DMS53 (cell line): ENCODE measurements at regions not wholly inside any gene's neighbourhood (a gene's known extent, or its start where the extent isn't known, plus 50 kb on each side); places are given as distances from the start of the nearest gene placed in this dataset.
"Not testable (repeated sequence)": the region's sequence is repeated elsewhere in the genome, so short reads cannot be mapped to it uniquely, and the experiment has no call there.

Experiments used
- DNase-seq: peaks from one replicate; lab custom pipeline; 2025; lab: John Stamatoyannopoulos, UW

GRCh38 chr14:49114161-49114893, 471.9 kb downstream of the RPS29 start:
- no peak for DNase-seq

DNA sequence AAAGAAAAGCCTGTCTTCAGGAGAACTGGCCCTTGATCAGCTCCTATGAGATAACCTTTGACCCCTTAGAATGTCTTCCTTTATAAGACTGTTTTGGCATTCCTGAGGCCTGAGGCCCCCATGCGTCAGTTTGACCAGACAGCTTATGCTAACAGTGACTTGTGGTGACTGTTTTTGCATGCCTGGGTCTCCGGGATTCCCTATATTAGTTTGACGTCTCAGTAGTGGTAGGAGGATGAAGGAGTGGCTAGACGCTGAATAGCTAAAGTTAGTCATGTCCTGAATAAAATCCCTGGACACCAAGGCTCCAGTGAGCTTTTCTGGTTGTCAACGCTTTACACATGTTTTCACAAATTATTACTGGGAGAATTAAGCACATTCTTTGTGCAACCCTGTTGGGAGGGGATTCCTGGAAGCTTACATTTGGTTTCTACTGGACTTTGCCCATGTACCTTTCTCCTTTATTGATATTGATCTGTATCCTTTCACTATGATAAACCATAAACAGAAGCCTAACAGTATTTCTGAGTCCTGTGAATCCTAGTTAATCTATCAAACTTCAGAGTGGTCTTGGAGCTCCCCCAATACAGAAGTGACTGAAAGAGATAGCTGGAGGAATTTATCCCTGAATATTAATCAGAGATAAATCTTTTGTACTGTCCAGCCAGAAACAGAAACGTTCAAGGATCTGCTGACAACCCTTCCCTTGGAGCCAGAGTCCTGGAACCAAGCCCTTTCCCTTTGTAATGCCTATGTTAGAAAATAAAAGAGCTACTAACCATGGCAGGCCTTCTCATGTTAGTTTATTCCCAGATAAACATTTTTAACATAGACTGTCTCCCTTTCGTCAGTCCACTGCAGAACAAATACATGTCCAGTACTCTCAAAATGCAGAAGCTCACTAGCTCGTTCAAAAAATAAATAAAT, 479.2 kb downstream of the RPS29 start:
- DNase-seq = no peak

GRCh38 chr14:49105956-49106355, 480.2 kb downstream of the RPS29 start:
- no peak for DNase-seq

DNA sequence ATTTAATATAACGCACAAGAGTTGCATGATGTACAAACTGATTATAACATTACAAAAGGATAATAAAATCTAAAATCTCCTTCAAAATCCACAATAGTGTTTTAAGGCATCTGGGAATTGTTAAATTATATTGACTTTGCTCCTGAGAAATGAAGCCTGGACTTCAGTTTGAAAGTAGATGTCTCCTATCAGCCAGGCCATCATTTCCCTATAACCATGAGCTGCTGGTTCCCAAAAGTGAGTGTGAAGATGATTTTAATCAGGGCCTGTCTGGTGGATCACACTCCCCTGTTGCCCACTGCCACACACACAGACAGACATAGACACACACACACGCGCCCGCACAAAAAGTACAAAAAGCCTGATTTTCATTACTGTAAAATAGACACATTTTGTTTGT, 480.7 kb downstream of the RPS29 start:
- no peak for DNase-seq

GRCh38 chr14:49092345-49092744, 493.8 kb downstream of the RPS29 start:
- DNase-seq = peak; percentile 2

- no peak for DNase-seq
These were observed 497.1 kb downstream of the RPS29 start for GRCh38 chr14:49089107-49089506.

DNA sequence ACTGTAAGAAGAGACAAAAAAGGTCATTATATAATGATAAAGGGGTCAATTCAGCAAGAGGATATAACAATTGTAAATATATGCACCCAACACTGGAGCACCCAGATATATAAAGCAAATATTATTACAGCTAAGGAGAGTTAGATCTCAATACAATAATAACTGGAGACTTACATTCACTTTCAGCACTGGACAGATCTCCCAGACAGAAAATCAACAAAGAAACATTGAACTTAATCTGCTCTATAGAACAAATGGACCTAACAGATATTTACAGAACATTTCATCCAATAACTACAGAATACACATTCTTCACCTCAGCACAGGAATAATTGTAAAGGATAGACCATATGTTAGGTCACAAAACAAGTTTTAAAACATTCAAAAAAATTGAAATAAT, 512.9 kb downstream of the RPS29 start:
- not testable (repeated sequence) for DNase-seq

DNA sequence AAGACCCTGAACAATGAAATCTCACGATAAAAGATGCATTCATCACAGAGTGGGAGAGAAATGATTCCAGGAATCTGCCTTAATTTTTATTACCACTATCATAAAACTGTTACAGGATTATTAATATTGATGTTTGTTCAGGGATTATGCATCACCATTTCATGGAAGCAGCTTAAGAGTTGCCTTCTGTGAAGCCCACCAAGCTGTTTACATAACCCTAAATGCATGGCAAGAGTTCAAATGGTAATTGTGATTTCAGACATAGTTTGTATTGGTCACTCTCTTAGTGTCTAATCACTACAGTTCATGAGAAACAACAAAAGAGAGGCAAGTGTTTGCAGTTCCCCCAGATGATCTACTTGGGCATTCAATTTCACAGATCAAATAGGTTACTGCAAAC, 527.7 kb downstream of the RPS29 start:
- peak; percentile 29 for DNase-seq

GRCh38 chr14:49057838-49058510, 528.2 kb downstream of the RPS29 start:
- DNase-seq = no peak

DNA sequence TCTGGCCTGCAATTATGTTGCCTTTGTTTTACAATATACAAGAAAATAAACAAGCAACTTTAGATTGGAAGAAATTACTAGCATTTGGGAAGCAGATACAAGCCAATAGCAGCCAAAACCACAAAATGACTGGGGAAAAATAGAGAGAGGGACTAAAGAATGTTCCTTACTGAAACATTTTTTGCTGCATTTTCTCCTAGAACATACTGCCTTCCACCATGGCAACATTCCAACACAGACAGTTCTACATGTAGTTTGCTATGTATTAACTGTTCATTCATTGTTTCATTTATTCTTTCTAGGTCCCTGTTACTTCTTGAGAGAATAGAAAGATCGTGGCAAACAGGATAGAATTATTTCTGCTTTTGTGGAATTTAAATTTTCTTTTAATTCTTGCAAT, 530.2 kb downstream of the RPS29 start:
- no peak for DNase-seq

- DNase-seq = peak; percentile 12
These were observed 533.7 kb downstream of the RPS29 start for GRCh38 chr14:49052521-49052920.

DNA sequence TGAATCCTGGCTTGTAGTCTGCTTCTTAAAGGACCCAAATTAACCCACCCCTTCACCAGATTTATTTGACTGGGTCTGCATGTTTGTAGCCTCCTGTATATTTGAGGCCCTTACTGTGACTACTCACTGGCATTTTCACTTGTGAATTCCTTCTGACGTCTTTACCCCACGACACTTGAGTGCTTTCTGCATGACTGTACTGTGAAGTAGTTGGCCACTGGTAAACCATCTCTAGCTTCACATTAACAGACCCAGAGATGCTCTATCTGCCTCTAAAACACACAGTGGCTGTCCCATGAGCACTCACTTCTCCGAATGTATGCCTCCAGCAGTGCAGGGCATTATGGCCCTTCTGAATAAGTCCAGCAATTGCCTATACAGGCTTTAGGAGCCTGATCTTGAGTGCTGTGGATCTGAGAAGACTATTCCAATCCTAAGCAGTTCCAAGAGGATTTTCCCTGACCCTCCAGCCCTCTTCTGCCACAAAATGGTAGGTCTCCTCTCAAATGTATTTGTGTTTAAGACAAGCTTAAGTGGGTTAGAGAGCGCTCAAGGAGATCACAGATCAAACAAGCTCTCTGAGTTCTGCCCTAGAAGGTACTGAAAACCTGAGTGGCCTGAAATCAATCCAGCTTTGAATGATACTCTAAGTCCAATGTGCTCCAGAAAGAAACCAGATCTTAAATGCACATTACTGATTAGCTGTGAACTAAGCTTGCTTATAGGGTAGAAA, 534.7 kb downstream of the RPS29 start:
- no peak for DNase-seq

- peak; percentile 25 for DNase-seq
These were observed 535.4 kb downstream of the RPS29 start for GRCh38 chr14:49050822-49051221.

DNA sequence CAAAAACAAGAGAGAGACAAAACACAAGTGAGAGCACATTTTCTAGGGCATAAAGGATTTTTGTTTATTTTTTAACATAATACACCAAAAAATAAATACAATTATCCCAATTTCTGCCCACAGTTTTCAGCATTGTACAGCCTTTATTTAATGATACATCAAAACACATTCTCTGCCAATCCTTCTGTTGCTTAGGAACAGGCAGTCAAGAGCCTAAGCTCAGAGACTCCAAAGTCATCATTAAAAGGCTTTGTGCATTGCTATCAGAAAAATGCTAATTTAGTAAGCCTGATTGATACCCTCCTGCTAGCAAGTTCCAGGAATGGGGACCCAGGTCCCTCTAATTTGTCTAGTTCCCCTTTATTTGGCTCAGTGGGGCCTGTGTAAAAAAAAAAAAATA, 536.5 kb downstream of the RPS29 start:
- DNase-seq = no peak

GRCh38 chr14:49044981-49045380, 541.2 kb downstream of the RPS29 start:
- no peak for DNase-seq

GRCh38 chr14:49036984-49037516, 549.1 kb downstream of the RPS29 start:
- no peak for DNase-seq

- DNase-seq = no peak
These were observed 549.9 kb downstream of the RPS29 start for GRCh38 chr14:49036266-49036665.

GRCh38 chr14:49033131-49033530, 553.0 kb downstream of the RPS29 start:
- no peak for DNase-seq

DNA sequence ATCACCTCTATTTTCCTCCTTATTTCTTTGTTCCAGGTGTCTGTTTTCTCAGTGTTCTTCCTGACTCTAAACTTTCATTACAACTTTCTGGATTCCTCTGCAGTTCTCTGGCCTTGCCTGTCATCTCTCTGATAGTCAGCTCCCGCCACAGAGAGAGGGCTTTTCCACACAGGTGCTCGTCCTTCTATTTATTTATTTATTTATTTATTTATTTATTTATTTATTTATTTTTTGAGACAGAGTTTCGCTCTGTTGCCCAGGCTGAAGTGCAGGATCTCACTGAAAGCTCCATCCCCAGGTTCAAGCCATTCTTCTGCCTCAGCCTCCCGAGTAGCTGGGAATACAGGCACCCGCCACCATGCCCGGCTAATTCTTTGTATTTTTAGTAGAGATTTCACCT, 554.5 kb downstream of the RPS29 start:
- not testable (repeated sequence) for DNase-seq

DNA sequence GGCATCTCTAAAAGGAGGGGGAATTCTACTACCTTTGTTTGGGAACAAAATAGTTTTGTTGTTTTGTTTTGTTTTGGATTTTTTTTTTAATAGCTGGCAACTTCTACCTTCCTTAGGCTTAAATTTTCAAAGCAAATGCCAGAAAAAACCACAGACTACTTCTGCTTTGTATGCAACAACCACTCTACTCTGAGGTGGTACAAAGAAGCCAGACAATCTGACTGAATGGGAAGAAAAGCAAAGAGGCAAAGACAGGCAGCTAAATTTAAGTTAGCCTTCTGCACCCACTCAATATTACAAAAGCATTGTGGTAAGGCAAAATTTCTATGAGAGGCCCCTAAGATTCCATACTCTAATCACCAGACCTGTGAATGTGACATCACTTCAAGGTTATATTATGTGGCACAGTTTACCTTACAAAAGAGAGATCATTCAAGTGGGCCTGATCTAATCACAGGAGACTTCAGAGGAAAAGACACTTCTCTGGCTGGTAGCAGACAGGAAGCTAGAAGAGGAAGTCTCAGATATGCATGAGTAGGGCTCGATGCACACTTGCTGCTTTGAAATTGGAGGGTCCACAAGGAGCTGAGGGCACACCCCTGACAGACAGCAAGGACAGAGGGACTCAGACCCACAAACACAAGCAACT, 566.6 kb downstream of the RPS29 start:
- no peak for DNase-seq

GRCh38 chr14:49017447-49017846, 568.7 kb downstream of the RPS29 start:
- no peak for DNase-seq
